B cell (primary cell): ENCODE measurements at regions not wholly inside any gene's neighbourhood (a gene's known extent, or its start where the extent isn't known, plus 50 kb on each side); places are given as distances from the start of the nearest gene placed in this dataset.

ENCODE experiments used
- ATAC-seq: fragments of 200-7000 bp; cut with Tn5 transposase; one replicate; pipeline ENCODE4 v1.10.0; 2021; ENCODE audit warnings: low read depth, mild to moderate bottlenecking, moderate number of reproducible peaks, moderate library complexity
- CTCF ChIA-PET: fragments of 350-600 bp; sonication (Branson Sonifier 250); formaldehyde crosslinking; loops from one replicate; lab custom pipeline; 2021; ENCODE audit warnings: antibody characterized with exemption, inconsistent platforms; lab: Charles Lee
- POLR2A ChIA-PET: fragments of 350-600 bp; sonication (Branson Sonifier 250); formaldehyde crosslinking; loops from one replicate; lab custom pipeline; 2021; ENCODE audit warnings: antibody characterized with exemption; lab: Charles Lee
- DNase-seq: peaks from one replicate; pipeline ENCODE4 v3.0.0; 2013
- H2AFZ ChIP-seq: 2 replicates; pipeline ENCODE4 v1.6.1; 2012; ENCODE audit warnings: mild to moderate bottlenecking, low read depth, low read length; ENCODE audit not compliant: insufficient read depth, poor library complexity, severe bottlenecking
- H3K27ac ChIP-seq, 2 donors: 1 replicate in 1 of 2; 2 replicates in 1 of 2; pipeline ENCODE4 v1.5.1; 2012 to 2013; ENCODE audit warnings: low read length in 2 of 2, mild to moderate bottlenecking in 2 of 2, moderate library complexity in 1 of 2
- H3K27me3 ChIP-seq, 4 experiments: fragments of 200-600 bp in 1 of 4; sonication (generic) in 1 of 4; replicated peaks in 1 of 4; 1 replicate in 2 of 4; 2 replicates in 2 of 4; pipeline versions ENCODE4 v1.6.1 to v1.7.0; 2013 to 2016; ENCODE audit warnings: low read length in 3 of 4, mild to moderate bottlenecking in 2 of 4, mixed read lengths in 1 of 4, moderate library complexity in 1 of 4; ENCODE audit not compliant: insufficient read depth in 4 of 4, control insufficient read depth in 3 of 4; ENCODE audit errors: control extremely low read depth in 1 of 4
- H3K36me3 ChIP-seq, 2 experiments: replicated peaks in 1 of 2; 1 replicate in 1 of 2; 2 replicates in 1 of 2; pipeline versions ENCODE4 v1.6.1 to v1.7.1; 2013; ENCODE audit warnings: low read length in 1 of 2; ENCODE audit not compliant: insufficient read depth in 2 of 2, control insufficient read depth in 1 of 2; ENCODE audit errors: control extremely low read depth in 1 of 2, extremely low read depth in 1 of 2
- H3K4me1 ChIP-seq, 2 donors: fragments of 200-600 bp in 1 of 2; sonication (generic) in 1 of 2; 1 replicate in 1 of 2; 2 replicates in 1 of 2; pipeline versions ENCODE4 v1.5.1 to v1.6.1; 2013 to 2017; ENCODE audit warnings: low read length in 2 of 2; ENCODE audit not compliant: control insufficient read depth in 2 of 2, insufficient read depth in 2 of 2
- H3K4me2 ChIP-seq: replicated peaks from 2 replicates; pipeline ENCODE3; 2012; ENCODE audit warnings: mild to moderate bottlenecking, low read depth, low read length; ENCODE audit not compliant: poor library complexity, severe bottlenecking
- H3K4me3 ChIP-seq, 5 experiments: fragments of 200-600 bp in 1 of 5; sonication (generic) in 1 of 5; 1 replicate in 3 of 5; 2 replicates in 2 of 5; pipeline versions ENCODE4 v1.5.1 to v1.7.0; 2011 to 2016; ENCODE audit warnings: low read length in 4 of 5, mild to moderate bottlenecking in 4 of 5, low read depth in 2 of 5, control low read depth in 1 of 5, moderate library complexity in 1 of 5; ENCODE audit not compliant: insufficient read depth in 1 of 5; ENCODE audit errors: control extremely low read depth in 1 of 5, extremely low read depth in 1 of 5
- H3K79me2 ChIP-seq: fragments of 200-600 bp; sonication (generic); one replicate; pipeline ENCODE4 v1.6.0; 2016; ENCODE audit warnings: low read length; ENCODE audit not compliant: control insufficient read depth, insufficient read depth
- H3K9ac ChIP-seq: fragments of 200-600 bp; sonication (generic); 2 replicates; pipeline ENCODE4 v1.6.1; 2017; ENCODE audit warnings: mild to moderate bottlenecking, low read length, moderate library complexity
- H3K9me3 ChIP-seq, 3 donors: one replicate each; pipeline versions ENCODE4 v1.6.1 to v1.7.1; 2013; ENCODE audit warnings: low read length in 2 of 3; ENCODE audit not compliant: control insufficient read depth in 2 of 3, insufficient read depth in 1 of 3; ENCODE audit errors: control extremely low read depth in 1 of 3
- H4K20me1 ChIP-seq: 2 replicates; pipeline ENCODE4 v1.6.0; 2012; ENCODE audit warnings: mild to moderate bottlenecking, low read length; ENCODE audit not compliant: insufficient read depth, control insufficient read depth, poor library complexity, severe bottlenecking
- H3K27ac Mint-ChIP-seq: one replicate; pipeline ENCODE4 v1.8.0; 2021; ENCODE audit warnings: mixed read lengths
- H3K27me3 Mint-ChIP-seq: one replicate; pipeline ENCODE4 v1.8.0; 2021; ENCODE audit warnings: mixed read lengths
- H3K4me1 Mint-ChIP-seq: one replicate; pipeline ENCODE4 v1.8.0; 2021; ENCODE audit warnings: mixed read lengths
- H3K4me3 Mint-ChIP-seq: one replicate; pipeline ENCODE4 v1.8.0; 2021; ENCODE audit warnings: mixed read lengths
- H3K9me3 Mint-ChIP-seq: one replicate; pipeline ENCODE4 v1.8.0; 2022; ENCODE audit warnings: mixed read lengths; ENCODE audit not compliant: insufficient read depth
- EZH2 ChIP-seq: IDR thresholded peaks from 2 replicates; pipeline ENCODE4 v1.6.1; 2012; ENCODE audit warnings: borderline replicate concordance, low read depth, mild to moderate bottlenecking, moderate library complexity, low read length; ENCODE audit not compliant: insufficient read depth, poor library complexity, severe bottlenecking
- WGBS: methylation state at CpG from one replicate; pipeline ENCODE4 v1.1.5; 2013; ENCODE audit warnings: missing lambda C conversion rate; ENCODE audit not compliant: insufficient coverage; 5-methylcytosine and 5-hydroxymethylcytosine counted together
- intact Hi-C: fragments of 100-400 bp; cut with micrococcal nuclease; formaldehyde crosslinking; loops from one replicate; pipeline ENCODE4 v1.10.0; 2022
- TF ChIP-seq, protein P1 (sequence below): fragments of 200-600 bp; IDR thresholded peaks from one replicate; pipeline ENCODE4 v1.8.0; 2022; ENCODE audit warnings: antibody characterized with exemption, mild to moderate bottlenecking

DNA sequence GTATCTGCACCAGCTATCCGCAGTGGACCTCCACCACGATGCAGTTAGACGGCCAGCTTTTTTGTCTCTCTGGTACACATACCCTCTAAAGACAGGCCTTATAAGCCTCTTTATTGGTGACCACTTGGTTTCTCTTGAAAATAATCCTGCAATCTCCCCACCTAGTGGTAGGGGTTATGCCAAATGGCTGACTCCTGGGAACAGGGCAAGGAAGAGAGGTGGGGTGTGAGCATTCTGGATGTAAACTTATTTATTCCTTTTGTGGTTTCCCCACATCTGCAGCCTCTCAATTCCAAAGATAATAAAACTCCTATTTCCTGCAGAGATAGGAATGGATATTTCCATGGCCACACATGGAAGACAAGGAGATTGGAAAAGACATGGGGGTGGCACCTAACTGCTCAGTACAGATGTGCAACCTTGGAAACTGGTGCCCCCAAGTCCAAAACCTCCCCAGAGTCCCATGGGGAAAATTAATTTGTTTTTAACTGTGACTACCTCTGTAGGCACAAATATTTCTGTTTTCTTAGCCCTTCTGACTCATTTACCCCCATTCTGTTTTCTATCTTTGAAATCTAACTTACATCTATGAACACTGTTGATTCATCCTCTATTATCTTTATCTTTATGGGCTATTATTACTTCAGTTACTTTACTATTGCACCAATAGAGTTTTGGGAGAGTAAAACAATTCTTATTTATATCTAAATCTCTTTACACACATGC is 112.7 kb upstream of the TSHZ3 start:
- POLR2A ChIA-PET, result no interaction called here
- H3K4me1 ChIP-seq, result no peaks in the 10 kb centered on the region
- no peak for ATAC-seq
- Mint-ChIP-seq H3K4me1 (no peaks in the 10 kb centered on the region), H3K27ac (no peak overlapping the region), H3K9me3 (no peaks in the 10 kb centered on the region), H3K27me3 (no peaks in the 10 kb centered on the region), H3K4me3 (no peak overlapping the region)
- H3K79me2 ChIP-seq, result no peaks in the 10 kb centered on the region
- TF ChIP-seq, protein P1, sequence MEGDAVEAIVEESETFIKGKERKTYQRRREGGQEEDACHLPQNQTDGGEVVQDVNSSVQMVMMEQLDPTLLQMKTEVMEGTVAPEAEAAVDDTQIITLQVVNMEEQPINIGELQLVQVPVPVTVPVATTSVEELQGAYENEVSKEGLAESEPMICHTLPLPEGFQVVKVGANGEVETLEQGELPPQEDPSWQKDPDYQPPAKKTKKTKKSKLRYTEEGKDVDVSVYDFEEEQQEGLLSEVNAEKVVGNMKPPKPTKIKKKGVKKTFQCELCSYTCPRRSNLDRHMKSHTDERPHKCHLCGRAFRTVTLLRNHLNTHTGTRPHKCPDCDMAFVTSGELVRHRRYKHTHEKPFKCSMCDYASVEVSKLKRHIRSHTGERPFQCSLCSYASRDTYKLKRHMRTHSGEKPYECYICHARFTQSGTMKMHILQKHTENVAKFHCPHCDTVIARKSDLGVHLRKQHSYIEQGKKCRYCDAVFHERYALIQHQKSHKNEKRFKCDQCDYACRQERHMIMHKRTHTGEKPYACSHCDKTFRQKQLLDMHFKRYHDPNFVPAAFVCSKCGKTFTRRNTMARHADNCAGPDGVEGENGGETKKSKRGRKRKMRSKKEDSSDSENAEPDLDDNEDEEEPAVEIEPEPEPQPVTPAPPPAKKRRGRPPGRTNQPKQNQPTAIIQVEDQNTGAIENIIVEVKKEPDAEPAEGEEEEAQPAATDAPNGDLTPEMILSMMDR, result no peak
- no peak for TF ChIP-seq EZH2
- H3K36me3 ChIP-seq, result no peaks in the 10 kb centered on the region
- no peak for DNase-seq
- no peak overlapping the region for H3K9ac ChIP-seq
- peaks cover 0 to 11% (median 0%) of the 10 kb centered on the region in 3 donors for H3K9me3 ChIP-seq
- no peak overlapping the region for H3K27ac ChIP-seq
- CTCF ChIA-PET, result no interaction called here
- 100% methylated on average over 1 of the region's 3 CpGs for WGBS
- intact Hi-C loops, result no loop called here
- H3K27me3 ChIP-seq, result no peaks in the 10 kb centered on the region
- no peak overlapping the region for H3K4me3 ChIP-seq
- H3K4me2 ChIP-seq, result no peak overlapping the region
- no peak overlapping the region for H2AFZ ChIP-seq
- no peaks in the 10 kb centered on the region for H4K20me1 ChIP-seq

DNA sequence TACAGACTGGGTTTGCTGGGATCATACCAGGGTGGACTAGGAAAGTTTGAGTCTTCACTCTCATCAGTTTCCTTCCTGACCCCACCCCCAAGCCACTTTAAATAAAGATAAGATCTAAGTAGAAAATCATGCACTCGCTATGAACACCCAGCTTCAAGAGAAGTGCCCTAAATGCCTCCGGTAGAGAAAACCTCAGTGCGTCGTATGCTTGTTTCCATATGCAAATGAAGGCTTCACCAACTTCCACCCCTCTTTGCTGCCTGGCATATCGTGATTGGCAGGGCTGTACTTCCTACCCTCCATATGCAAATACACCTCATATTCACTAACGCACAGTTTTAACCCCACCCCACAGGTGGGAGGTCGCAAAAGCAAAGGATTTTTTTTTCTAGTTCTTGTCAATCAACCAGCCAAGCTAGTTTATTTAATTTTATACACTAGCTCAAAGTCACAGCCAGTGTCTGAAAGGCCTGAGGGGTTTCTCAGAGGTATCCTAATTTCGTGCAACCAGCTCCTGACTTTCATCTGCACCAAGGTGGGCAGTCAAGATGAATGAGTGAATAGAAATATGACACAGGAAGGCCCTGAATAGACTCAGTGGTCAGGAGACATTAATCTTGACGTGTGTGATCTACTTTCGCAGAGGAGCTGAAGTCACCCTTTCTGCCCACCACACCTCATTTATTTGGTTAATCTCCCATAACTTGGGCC is 121.1 kb upstream of the TSHZ3 start:
- H3K4me1 ChIP-seq, result no peaks in the 10 kb centered on the region
- WGBS, result 87% methylated on average over 9 of the region's 10 CpGs
- no peak overlapping the region for H3K27ac Mint-ChIP-seq
- TF ChIP-seq, protein P1, result no peak
- no peak for TF ChIP-seq EZH2
- H3K4me3 ChIP-seq, result no peak overlapping the region
- no peak overlapping the region for H3K4me2 ChIP-seq
- intact Hi-C loops, result no loop called here
- no peaks in the 10 kb centered on the region for H3K79me2 ChIP-seq
- H3K9ac ChIP-seq, result no peak overlapping the region
- no peak overlapping the region for H2AFZ ChIP-seq
- H3K4me3 Mint-ChIP-seq, result no peak overlapping the region
- peaks cover 2% of the 10 kb centered on the region for H3K9me3 Mint-ChIP-seq
- no peaks in the 10 kb centered on the region for H4K20me1 ChIP-seq
- no peak overlapping the region for H3K27ac ChIP-seq
- H3K27me3 ChIP-seq, result no peaks in the 10 kb centered on the region
- ATAC-seq (no peak), DNase-seq (no peak)
- H3K4me1 Mint-ChIP-seq, result no peaks in the 10 kb centered on the region
- H3K9me3 ChIP-seq, result peaks cover 0 to 17% (median 0%) of the 10 kb centered on the region in 3 donors
- CTCF ChIA-PET, result no interaction called here
- no peaks in the 10 kb centered on the region for H3K36me3 ChIP-seq
- H3K27me3 Mint-ChIP-seq, result no peaks in the 10 kb centered on the region
- POLR2A ChIA-PET, result no interaction called here
